AG10803 (cell line): ENCODE measurements at regions not wholly inside any gene's neighbourhood (a gene's known extent, or its start where the extent isn't known, plus 50 kb on each side); places are given as distances from the start of the nearest gene placed in this dataset.

Experiments used
- DNase-seq: peaks from one replicate; pipeline ENCODE4 v3.0.0; 2010; ENCODE audit warnings: low read depth
- H3K4me3 ChIP-seq: 2 replicates; pipeline ENCODE4 v1.5.1; 2011; ENCODE audit warnings: mild to moderate bottlenecking, low read length, control low read depth
- TF ChIP-seq, protein P1 (sequence below): conservative IDR thresholded peaks from 2 replicates; pipeline ENCODE4 v1.5.1; 2011; ENCODE audit warnings: mild to moderate bottlenecking, low read length, control low read depth, inconsistent platforms

DNA sequence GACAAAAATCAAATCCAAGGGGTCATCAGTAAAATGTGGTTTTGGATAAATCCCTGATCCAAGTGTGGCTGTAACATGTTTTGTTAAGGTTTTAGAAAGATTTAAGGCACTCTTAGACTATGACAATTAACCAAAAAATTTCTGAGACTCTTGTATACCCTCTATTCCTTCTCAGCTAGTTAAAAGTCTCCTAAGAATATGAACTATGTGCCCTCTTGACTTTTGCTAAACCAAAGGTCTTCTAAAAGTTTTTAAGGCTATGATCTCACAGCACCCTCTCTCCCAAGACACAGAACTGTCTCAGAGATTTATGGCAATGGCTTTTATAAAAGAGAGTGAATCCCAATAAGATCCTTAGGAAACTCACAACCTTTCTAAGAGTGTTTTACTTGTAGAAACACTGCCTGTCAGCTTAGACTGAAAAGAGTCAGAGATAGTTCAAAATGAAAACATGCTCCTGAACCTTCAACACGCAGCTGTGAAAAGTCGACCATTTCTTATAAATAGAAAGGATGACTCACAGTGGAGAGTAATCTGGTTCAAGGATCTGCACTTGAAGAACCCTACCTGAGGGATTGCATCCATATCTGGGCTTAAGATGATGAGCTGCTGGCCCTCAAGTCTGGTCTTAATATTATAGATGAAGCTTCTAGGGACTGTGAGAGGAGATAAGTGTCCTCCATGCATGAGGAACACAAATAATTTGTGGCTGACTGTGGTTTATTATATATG is 388.4 kb upstream of the GJE1 start:
- TF ChIP-seq, protein P1, sequence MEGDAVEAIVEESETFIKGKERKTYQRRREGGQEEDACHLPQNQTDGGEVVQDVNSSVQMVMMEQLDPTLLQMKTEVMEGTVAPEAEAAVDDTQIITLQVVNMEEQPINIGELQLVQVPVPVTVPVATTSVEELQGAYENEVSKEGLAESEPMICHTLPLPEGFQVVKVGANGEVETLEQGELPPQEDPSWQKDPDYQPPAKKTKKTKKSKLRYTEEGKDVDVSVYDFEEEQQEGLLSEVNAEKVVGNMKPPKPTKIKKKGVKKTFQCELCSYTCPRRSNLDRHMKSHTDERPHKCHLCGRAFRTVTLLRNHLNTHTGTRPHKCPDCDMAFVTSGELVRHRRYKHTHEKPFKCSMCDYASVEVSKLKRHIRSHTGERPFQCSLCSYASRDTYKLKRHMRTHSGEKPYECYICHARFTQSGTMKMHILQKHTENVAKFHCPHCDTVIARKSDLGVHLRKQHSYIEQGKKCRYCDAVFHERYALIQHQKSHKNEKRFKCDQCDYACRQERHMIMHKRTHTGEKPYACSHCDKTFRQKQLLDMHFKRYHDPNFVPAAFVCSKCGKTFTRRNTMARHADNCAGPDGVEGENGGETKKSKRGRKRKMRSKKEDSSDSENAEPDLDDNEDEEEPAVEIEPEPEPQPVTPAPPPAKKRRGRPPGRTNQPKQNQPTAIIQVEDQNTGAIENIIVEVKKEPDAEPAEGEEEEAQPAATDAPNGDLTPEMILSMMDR = no peak
- H3K4me3 ChIP-seq = no peak overlapping the region
- DNase-seq = no peak

DNA sequence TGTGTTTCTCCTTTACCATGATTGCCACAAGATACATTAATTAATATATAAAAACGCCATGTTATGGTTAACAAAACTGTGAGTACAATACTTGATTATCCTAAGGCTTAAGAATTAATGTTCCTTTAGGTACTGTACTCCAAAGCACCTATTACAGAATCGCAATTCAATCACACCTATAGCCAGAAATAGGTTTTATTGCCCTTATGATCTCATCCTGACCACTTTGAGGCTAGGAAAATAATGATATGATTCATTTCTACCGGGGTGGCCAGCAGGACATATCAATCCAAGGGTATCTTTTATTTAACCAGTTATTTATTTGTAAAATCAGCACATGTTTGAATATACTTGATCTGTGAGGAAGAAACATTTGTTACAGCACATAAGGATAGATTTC is 396.6 kb upstream of the GJE1 start:
- no peak overlapping the region for H3K4me3 ChIP-seq
- TF ChIP-seq, protein P1 = no peak
- DNase-seq = no peak

DNA sequence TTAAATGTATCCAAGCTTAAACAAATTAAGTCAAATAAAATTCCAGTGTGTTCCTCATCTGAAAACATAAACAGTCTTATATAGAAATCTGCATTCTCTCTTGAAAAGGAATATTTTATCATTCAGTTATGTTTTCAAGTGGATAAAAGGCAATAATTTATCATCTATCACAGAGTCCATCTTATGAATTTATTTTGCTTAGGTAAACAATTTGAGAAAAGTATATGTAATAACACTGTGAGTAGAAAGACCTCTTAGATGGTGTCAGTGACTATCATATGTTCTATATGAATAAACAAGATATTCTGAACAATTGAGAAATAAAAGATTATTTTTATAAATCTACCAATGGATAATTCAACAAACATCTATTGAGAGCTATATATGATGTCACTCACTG is 397.6 kb upstream of the GJE1 start:
- DNase-seq = no peak
- TF ChIP-seq, protein P1 = no peak
- H3K4me3 ChIP-seq = no peak overlapping the region

DNA sequence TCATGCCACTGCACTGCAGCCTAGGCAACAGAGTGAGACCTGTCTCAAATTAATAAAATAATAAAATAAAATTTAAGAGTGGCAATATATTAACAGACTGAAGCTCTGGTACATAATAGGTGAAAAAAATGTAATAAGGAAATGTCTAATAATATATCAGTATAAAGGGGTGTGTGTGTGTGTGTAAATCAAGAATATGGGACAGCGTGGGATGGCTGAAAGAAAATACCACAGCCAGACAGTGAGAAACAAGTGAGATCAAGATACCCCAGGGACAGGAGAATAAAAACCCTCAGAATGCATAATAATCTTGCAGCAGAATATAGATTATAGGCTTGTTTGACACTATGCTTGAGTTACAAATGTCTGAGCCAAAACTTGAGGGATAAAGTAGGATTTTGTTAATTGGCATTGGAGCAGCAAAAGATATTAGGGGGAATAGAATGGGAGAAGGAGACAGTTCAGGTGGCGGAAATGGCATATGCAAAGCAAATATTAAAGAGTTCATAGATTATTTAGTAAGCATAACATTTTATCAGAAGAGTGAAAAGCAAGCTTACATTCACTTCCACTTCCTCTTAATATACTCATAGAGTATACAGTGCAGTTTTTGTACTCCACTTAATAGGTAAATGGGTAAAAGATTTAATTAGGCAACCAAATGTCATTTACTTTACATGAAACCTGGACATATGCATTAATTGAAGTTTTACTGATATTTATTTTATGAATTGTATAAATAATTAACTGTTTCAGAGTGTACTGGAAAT is 398.5 kb upstream of the GJE1 start:
- DNase-seq = no peak
- no peak overlapping the region for H3K4me3 ChIP-seq
- TF ChIP-seq, protein P1 = no peak

DNA sequence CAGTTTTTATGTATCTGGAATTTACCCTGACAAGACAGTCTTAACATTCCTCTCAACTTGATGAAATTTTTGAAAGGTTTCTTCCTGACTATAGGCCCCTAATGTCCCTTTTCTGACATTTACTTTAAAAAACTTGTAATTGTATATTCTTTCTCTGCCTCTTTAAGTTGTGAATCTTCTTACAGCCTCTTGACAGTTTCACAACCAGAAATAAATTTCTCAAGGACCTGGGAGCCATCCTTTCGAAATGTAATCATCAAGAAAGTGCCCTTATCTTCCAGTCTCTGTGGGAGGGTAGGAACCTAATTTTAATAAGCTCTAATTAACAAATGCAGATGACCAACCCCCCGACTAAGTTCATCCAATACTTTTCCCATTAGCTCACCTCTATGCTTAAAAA is 403.6 kb upstream of the GJE1 start:
- TF ChIP-seq, protein P1 = no peak
- H3K4me3 ChIP-seq = no peak overlapping the region
- no peak for DNase-seq

DNA sequence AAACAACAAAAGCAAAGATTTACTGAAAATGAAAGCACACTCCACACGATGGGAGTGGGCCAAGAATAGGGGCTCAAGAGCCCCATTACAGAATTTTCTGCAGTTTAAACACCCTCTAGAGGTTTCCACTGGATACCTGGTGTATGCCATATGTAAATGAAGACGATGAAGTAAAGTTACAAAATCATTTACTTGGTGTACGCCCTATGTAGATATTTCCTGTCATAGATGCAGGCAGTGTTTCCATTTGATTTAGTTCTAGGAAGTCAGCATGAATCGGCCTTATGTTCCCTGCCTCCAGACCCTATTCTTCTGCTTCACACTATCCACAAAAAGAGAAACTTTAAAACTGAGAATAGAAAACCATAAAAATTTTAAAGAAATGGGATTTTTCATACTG is 404.4 kb upstream of the GJE1 start:
- 0 out of 2 replicates have a peak overlapping the region, but pooled peaks have one; percentile 9 for H3K4me3 ChIP-seq
- TF ChIP-seq, protein P1 = no peak
- DNase-seq = no peak

DNA sequence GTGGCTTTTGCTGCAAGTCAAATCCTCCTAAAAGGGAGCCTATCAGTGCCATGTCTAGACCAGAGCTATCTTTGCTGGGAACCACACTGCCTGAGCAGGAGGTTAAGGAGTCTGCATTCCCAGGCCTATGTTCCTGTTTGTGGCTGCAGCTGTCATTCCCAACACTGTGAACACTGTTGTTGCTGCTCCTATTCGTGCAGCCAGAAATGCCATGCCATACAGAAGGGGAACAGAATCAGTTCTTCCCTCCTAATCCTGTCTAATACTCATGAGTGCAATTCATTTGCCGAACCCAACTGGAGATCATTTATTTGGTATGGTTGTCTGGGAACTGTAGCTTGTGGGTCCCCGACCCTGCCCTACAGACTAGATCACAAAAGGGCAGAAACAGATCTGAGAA is 406.5 kb upstream of the GJE1 start:
- DNase-seq = peak; percentile 2
- no peak overlapping the region for H3K4me3 ChIP-seq
- TF ChIP-seq, protein P1 = no peak
